Osteocyte (in vitro differentiated cells): ENCODE measurements at regions not wholly inside any gene's neighbourhood (a gene's known extent, or its start where the extent isn't known, plus 50 kb on each side); places are given as distances from the start of the nearest gene placed in this dataset.

Experiments used
- DNase-seq: peaks from one replicate; pipeline ENCODE4 v3.0.0; 2021; ENCODE audit warnings: mixed read lengths; ENCODE audit not compliant: unreplicated experiment; ENCODE audit errors: extremely low spot score
- H3K27ac Mint-ChIP-seq: one replicate; pipeline ENCODE4 v1.8.0; 2021; ENCODE audit warnings: mild to moderate bottlenecking, mixed read lengths; ENCODE audit not compliant: unreplicated experiment
- H3K27me3 Mint-ChIP-seq: one replicate; pipeline ENCODE4 v1.8.0; 2021; ENCODE audit warnings: mixed read lengths; ENCODE audit not compliant: unreplicated experiment
- H3K36me3 Mint-ChIP-seq: one replicate; pipeline ENCODE4 v1.8.0; 2021; ENCODE audit warnings: mixed read lengths; ENCODE audit not compliant: unreplicated experiment
- H3K4me1 Mint-ChIP-seq: one replicate; pipeline ENCODE4 v1.8.0; 2021; ENCODE audit warnings: mixed read lengths; ENCODE audit not compliant: unreplicated experiment
- H3K4me3 Mint-ChIP-seq: one replicate; pipeline ENCODE4 v1.8.0; 2021; ENCODE audit warnings: mild to moderate bottlenecking, moderate library complexity, mixed read lengths; ENCODE audit not compliant: unreplicated experiment
- H3K9me3 Mint-ChIP-seq: one replicate; pipeline ENCODE4 v1.8.0; 2021; ENCODE audit warnings: mixed read lengths; ENCODE audit not compliant: unreplicated experiment
- TF ChIP-seq, protein P1 (sequence below): fragments of 200-600 bp; sonication (generic); IDR thresholded peaks from 2 replicates; pipeline ENCODE4 v1.5.0; 2021; ENCODE audit warnings: antibody characterized with exemption, mild to moderate bottlenecking, moderate library complexity

DNA sequence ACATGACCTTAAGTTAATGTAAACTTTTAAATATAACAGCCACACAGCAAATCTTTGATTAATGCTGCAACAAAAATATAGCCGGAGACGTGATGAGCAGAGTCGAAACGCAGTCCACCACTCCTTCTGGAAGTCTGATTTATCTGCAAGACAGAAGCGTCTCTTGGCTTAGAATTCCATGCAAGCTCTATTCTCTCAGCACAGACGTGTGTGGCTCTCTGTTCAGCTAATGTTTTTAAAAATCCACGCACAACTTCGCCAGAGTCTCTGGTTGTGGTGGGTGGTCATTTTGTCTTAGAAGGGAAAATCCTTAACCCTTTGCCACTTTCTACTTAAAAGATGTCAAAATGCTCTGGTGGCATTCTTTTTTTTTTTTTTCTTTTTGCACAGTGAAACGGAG, 438.0 kb upstream of the MGMT start:
- Mint-ChIP-seq H3K4me3 (no peak overlapping the region), H3K9me3 (no peaks in the 10 kb centered on the region), H3K27ac (no peak overlapping the region), H3K27me3 (peaks cover 22% of the 10 kb centered on the region), H3K36me3 (no peaks in the 10 kb centered on the region), H3K4me1 (no peaks in the 10 kb centered on the region)
- no peak for DNase-seq
- TF ChIP-seq, protein P1, sequence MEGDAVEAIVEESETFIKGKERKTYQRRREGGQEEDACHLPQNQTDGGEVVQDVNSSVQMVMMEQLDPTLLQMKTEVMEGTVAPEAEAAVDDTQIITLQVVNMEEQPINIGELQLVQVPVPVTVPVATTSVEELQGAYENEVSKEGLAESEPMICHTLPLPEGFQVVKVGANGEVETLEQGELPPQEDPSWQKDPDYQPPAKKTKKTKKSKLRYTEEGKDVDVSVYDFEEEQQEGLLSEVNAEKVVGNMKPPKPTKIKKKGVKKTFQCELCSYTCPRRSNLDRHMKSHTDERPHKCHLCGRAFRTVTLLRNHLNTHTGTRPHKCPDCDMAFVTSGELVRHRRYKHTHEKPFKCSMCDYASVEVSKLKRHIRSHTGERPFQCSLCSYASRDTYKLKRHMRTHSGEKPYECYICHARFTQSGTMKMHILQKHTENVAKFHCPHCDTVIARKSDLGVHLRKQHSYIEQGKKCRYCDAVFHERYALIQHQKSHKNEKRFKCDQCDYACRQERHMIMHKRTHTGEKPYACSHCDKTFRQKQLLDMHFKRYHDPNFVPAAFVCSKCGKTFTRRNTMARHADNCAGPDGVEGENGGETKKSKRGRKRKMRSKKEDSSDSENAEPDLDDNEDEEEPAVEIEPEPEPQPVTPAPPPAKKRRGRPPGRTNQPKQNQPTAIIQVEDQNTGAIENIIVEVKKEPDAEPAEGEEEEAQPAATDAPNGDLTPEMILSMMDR = no peak

DNA sequence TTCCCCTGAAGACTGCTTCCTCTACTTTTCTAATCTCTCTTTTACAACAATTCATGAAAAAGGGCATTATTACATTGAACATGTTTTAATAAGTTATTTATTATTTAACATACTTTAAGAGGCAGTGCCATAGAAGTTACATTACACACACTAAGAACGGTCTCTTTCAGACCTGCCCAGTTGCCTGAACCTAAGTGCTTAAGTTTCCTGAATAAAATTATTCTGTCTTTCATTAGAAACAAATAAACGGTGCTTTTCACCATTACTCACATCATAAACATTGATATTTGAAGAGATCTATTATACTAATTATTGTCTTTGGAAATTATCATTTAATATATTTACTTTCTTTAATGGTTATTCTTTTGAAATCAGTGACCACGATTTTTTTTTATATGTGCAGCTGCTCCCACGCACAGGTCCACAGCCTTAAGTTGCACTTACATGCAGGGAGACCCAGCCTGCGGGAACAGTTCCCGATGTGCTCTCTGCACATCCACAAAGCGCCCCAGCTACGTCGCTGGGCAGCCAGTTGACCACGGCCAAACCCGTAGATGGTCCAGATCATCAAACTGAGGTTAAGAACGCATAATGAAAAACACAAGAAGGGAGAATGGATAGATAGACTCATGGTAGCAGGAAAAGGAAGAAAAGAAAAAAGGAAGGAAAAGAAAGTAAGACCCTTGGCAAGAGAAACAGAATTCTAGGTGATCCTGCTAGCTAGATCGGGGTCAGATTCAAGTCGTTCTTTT, 437.0 kb upstream of the MGMT start:
- Mint-ChIP-seq H3K4me1 (no peaks in the 10 kb centered on the region), H3K4me3 (no peak overlapping the region), H3K9me3 (no peaks in the 10 kb centered on the region), H3K27ac (no peak overlapping the region), H3K36me3 (no peaks in the 10 kb centered on the region), H3K27me3 (peaks cover 22% of the 10 kb centered on the region)
- DNase-seq = no peak
- TF ChIP-seq, protein P1 = no peak

DNA sequence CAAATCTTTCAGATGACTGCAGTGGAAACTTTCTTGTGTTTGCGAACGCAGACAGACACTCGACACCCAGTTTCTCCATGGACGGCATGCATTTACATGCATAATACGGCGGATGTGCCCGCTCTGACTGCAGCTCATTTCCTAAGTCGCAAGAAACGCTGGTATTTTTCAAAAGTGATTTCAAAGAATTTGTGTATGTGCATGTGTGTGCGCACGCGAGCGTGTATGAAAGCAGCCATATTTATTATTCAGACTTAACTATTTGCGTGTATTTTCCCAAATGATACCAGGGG, 436.5 kb upstream of the MGMT start:
- no peak for DNase-seq
- no peaks in the 10 kb centered on the region for H3K4me1 Mint-ChIP-seq
- H3K27ac Mint-ChIP-seq = no peak overlapping the region
- H3K36me3 Mint-ChIP-seq = no peaks in the 10 kb centered on the region
- TF ChIP-seq, protein P1 = no peak
- H3K4me3 Mint-ChIP-seq = no peak overlapping the region
- H3K9me3 Mint-ChIP-seq = no peaks in the 10 kb centered on the region
- H3K27me3 Mint-ChIP-seq = peaks cover 22% of the 10 kb centered on the region

DNA sequence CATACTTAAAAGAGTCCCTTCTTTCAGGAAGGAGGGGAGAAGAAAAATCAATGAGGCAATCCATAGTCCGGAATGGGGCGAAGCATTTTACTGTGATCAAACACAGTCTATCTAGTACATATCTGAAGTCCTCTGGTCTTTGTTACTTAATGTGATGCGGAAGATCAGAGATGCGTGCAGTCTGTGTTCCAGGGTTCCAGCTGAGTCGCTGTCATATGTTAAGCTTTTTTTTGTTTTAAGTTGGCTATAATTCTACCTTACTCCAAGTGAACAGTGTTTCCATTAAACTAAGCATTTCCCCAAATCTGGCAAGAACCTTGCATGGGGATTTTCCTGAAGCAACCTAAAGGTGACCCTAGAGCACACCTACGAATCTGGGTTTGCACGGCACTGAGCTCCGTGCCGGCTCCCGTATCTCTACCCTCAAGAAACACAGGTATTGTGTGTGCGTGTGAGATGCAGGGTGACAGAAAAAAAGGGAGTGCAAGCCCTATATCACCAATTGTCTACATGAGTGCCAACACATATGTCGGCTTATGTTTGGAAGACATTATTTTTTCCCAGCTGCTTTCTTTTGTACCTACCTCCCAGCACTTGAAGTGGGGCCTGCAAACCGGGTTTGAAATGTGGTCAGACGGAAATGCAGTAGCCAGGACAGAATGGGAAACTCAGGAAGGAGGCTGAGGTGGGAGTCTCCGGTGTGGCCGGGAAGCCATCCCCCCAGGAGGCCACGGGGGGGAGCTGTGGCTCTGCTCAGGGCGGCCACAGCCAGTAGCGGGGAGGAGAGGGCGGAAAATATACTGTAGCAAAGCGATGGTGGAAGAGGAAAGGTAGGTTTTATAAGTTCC, 435.8 kb upstream of the MGMT start:
- Mint-ChIP-seq H3K27me3 (peaks cover 22% of the 10 kb centered on the region), H3K9me3 (no peaks in the 10 kb centered on the region), H3K36me3 (no peaks in the 10 kb centered on the region), H3K27ac (no peak overlapping the region), H3K4me1 (no peaks in the 10 kb centered on the region), H3K4me3 (no peak overlapping the region)
- TF ChIP-seq, protein P1 = peak; percentile 85
- DNase-seq = no peak

DNA sequence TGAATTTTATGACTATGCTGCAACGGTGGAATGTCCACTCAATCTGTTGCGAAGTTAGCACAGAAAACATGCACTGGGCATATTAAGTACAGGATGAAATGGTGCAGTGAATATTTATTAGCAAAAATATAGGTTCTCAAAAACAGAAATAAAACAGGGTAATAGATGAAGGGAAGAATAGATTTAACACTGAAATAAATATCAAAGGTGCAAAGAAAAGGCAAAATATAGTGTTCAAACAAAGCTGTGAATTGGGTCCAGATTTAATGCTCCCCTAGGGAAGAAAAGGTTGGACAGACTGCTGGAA, 435.2 kb upstream of the MGMT start:
- Mint-ChIP-seq H3K4me1 (no peaks in the 10 kb centered on the region), H3K4me3 (no peak overlapping the region), H3K27me3 (peaks cover 22% of the 10 kb centered on the region), H3K27ac (no peak overlapping the region), H3K9me3 (no peaks in the 10 kb centered on the region), H3K36me3 (no peaks in the 10 kb centered on the region)
- TF ChIP-seq, protein P1 = no peak
- no peak for DNase-seq
